Stimulated activated naive CD4-positive, alpha-beta T cell treated with Interleukin-2 at 50 U/mL for 16 hours (primary cell): ENCODE measurements at regions not wholly inside any gene's neighbourhood (a gene's known extent, or its start where the extent isn't known, plus 50 kb on each side); places are given as distances from the start of the nearest gene placed in this dataset.
"Not testable (repeated sequence)": the region's sequence is repeated elsewhere in the genome, so short reads cannot be mapped to it uniquely, and the experiment has no call there.

Experiments used
- DNase-seq: peaks from one replicate; lab custom pipeline; 2025; lab: John Stamatoyannopoulos, UW

GRCh38 chr10:25808372-25808771 lies 125.7 kb upstream of the MYO3A start:
- DNase-seq = no peak

GRCh38 chr10:25811052-25811685 lies 122.9 kb upstream of the MYO3A start:
- no peak for DNase-seq

GRCh38 chr10:25813511-25813910 lies 120.5 kb upstream of the MYO3A start:
- DNase-seq = no peak

- DNase-seq = no peak
Measured at GRCh38 chr10:25815236-25815635, 118.8 kb upstream of the MYO3A start.

GRCh38 chr10:25815999-25816768 lies 117.8 kb upstream of the MYO3A start:
- DNase-seq = no peak

GRCh38 chr10:25817200-25817599 lies 116.8 kb upstream of the MYO3A start:
- no peak for DNase-seq

- no peak for DNase-seq
Measured at GRCh38 chr10:25818751-25819150, 115.3 kb upstream of the MYO3A start.

GRCh38 chr10:25820472-25820871 lies 113.6 kb upstream of the MYO3A start:
- DNase-seq = no peak

- DNase-seq = no peak
Measured at GRCh38 chr10:25820874-25821273, 113.2 kb upstream of the MYO3A start.

- DNase-seq = no peak
Measured at GRCh38 chr10:25824050-25824449, 110.0 kb upstream of the MYO3A start.

- no peak for DNase-seq
Measured at GRCh38 chr10:25828475-25828874, 105.6 kb upstream of the MYO3A start.

- no peak for DNase-seq
Measured at GRCh38 chr10:25831080-25831479, 102.9 kb upstream of the MYO3A start.

GRCh38 chr10:25839683-25840082 lies 94.3 kb upstream of the MYO3A start:
- no peak for DNase-seq

GRCh38 chr10:25840875-25841274 lies 93.2 kb upstream of the MYO3A start:
- not testable (repeated sequence) for DNase-seq

GRCh38 chr10:25842146-25842545 lies 91.9 kb upstream of the MYO3A start:
- DNase-seq = no peak

GRCh38 chr10:25843551-25844170 lies 90.4 kb upstream of the MYO3A start:
- DNase-seq = no peak

GRCh38 chr10:25844716-25845115 lies 89.3 kb upstream of the MYO3A start:
- not testable (repeated sequence) for DNase-seq

GRCh38 chr10:25849268-25849667 lies 84.8 kb upstream of the MYO3A start:
- DNase-seq = no peak

- no peak for DNase-seq
Measured at GRCh38 chr10:25849988-25850387, 84.0 kb upstream of the MYO3A start.

- no peak for DNase-seq
Measured at GRCh38 chr10:25851548-25851947, 82.5 kb upstream of the MYO3A start.

- no peak for DNase-seq
Measured at GRCh38 chr10:25852364-25852941, 81.6 kb upstream of the MYO3A start.

- DNase-seq = no peak
Measured at GRCh38 chr10:25858076-25858475, 76.0 kb upstream of the MYO3A start.

GRCh38 chr10:25865267-25865666 lies 68.8 kb upstream of the MYO3A start:
- no peak for DNase-seq
